ENCODE measurements at regions not wholly inside any gene's neighbourhood (a gene's known extent, or its start where the extent isn't known, plus 50 kb on each side); places are given as distances from the start of the nearest gene placed in this dataset.

- no peak for DNase-seq (ENCODE audit: low spot score)
- H3K27ac Mint-ChIP-seq, result 0 out of 2 replicates have a peak overlapping the region, but pooled peaks have one; percentile 15
- peaks cover 3% of the 10 kb centered on the region; the same call in 1 of the 2 replicates for H3K9me3 Mint-ChIP-seq
- ChIA-PET CTCF (no interaction called here), POLR2A (no interaction called here)
- H3K27me3 Mint-ChIP-seq (ENCODE audit: low read depth), result no peaks in the 10 kb centered on the region
- no peak for TF ChIP-seq CBFB (CRISPR knock-in tag; IDR thresholded peaks at IDR 0.05; ENCODE audit: low read depth)
- no peak for TF ChIP-seq RORB (CRISPR knock-in tag; IDR thresholded peaks at IDR 0.05)
- TF ChIP-seq ZMAT4 (CRISPR knock-in tag; IDR thresholded peaks at IDR 0.05), result no peak
- no peak for TF ChIP-seq TCF7 (CRISPR knock-in tag; IDR thresholded peaks at IDR 0.05; ENCODE audit: low read depth)
- no peak for TF ChIP-seq E2F5 (CRISPR knock-in tag; IDR thresholded peaks at IDR 0.05)
- TF ChIP-seq ZNF138 (CRISPR knock-in tag; conservative IDR thresholded peaks at IDR 0.05), result no peak
- TF ChIP-seq, protein P1, sequence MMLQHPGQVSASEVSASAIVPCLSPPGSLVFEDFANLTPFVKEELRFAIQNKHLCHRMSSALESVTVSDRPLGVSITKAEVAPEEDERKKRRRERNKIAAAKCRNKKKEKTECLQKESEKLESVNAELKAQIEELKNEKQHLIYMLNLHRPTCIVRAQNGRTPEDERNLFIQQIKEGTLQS (CRISPR knock-in tag; conservative IDR thresholded peaks at IDR 0.05), result no peak
- TF ChIP-seq RELA (CRISPR knock-in tag; IDR thresholded peaks at IDR 0.05; ENCODE audit: borderline replicate concordance), result no peak
- TF ChIP-seq, protein P2, sequence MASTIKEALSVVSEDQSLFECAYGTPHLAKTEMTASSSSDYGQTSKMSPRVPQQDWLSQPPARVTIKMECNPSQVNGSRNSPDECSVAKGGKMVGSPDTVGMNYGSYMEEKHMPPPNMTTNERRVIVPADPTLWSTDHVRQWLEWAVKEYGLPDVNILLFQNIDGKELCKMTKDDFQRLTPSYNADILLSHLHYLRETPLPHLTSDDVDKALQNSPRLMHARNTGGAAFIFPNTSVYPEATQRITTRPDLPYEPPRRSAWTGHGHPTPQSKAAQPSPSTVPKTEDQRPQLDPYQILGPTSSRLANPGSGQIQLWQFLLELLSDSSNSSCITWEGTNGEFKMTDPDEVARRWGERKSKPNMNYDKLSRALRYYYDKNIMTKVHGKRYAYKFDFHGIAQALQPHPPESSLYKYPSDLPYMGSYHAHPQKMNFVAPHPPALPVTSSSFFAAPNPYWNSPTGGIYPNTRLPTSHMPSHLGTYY (CRISPR knock-in tag; IDR thresholded peaks at IDR 0.05), result no peak
- no peak for TF ChIP-seq IRF2 (CRISPR knock-in tag; IDR thresholded peaks at IDR 0.05; ENCODE audit: borderline replicate concordance, low read depth)
- TF ChIP-seq ZNF219 (CRISPR knock-in tag; IDR thresholded peaks at IDR 0.05; ENCODE audit: borderline replicate concordance), result no peak
- H3K36me3 Mint-ChIP-seq, result no peaks in the 10 kb centered on the region
- H3K4me3 Mint-ChIP-seq, result no peak overlapping the region
- ATAC-seq, result no peak
- peaks cover 42% of the 10 kb centered on the region for H3K4me1 Mint-ChIP-seq
Measured at GRCh38 chr13:40478775-40479174, 187.7 kb downstream of the FOXO1 start.

- Mint-ChIP-seq H3K4me1 (peaks cover 48% of the 10 kb centered on the region), H3K27ac (0 out of 2 replicates have a peak overlapping the region, but pooled peaks have one; percentile 30), H3K4me3 (no peak overlapping the region), H3K36me3 (no peaks in the 10 kb centered on the region), H3K27me3 (ENCODE audit: low read depth) (no peaks in the 10 kb centered on the region), H3K9me3 (peaks cover 3% of the 10 kb centered on the region; the same call in 1 of the 2 replicates)
- TF ChIP-seq, protein P3, sequence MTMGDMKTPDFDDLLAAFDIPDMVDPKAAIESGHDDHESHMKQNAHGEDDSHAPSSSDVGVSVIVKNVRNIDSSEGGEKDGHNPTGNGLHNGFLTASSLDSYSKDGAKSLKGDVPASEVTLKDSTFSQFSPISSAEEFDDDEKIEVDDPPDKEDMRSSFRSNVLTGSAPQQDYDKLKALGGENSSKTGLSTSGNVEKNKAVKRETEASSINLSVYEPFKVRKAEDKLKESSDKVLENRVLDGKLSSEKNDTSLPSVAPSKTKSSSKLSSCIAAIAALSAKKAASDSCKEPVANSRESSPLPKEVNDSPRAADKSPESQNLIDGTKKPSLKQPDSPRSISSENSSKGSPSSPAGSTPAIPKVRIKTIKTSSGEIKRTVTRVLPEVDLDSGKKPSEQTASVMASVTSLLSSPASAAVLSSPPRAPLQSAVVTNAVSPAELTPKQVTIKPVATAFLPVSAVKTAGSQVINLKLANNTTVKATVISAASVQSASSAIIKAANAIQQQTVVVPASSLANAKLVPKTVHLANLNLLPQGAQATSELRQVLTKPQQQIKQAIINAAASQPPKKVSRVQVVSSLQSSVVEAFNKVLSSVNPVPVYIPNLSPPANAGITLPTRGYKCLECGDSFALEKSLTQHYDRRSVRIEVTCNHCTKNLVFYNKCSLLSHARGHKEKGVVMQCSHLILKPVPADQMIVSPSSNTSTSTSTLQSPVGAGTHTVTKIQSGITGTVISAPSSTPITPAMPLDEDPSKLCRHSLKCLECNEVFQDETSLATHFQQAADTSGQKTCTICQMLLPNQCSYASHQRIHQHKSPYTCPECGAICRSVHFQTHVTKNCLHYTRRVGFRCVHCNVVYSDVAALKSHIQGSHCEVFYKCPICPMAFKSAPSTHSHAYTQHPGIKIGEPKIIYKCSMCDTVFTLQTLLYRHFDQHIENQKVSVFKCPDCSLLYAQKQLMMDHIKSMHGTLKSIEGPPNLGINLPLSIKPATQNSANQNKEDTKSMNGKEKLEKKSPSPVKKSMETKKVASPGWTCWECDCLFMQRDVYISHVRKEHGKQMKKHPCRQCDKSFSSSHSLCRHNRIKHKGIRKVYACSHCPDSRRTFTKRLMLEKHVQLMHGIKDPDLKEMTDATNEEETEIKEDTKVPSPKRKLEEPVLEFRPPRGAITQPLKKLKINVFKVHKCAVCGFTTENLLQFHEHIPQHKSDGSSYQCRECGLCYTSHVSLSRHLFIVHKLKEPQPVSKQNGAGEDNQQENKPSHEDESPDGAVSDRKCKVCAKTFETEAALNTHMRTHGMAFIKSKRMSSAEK (CRISPR knock-in tag; IDR thresholded peaks at IDR 0.05; ENCODE audit: borderline replicate concordance), result no peak
- TF ChIP-seq TP53 (CRISPR knock-in tag; IDR thresholded peaks at IDR 0.05) (no peak), CREM (CRISPR knock-in tag; IDR thresholded peaks at IDR 0.05) (no peak), AFF4 (CRISPR knock-in tag; IDR thresholded peaks at IDR 0.05; ENCODE audit: borderline replicate concordance) (no peak), CREB1 (CRISPR knock-in tag; IDR thresholded peaks at IDR 0.05) (no peak), ESRRA (CRISPR knock-in tag; IDR thresholded peaks at IDR 0.05; ENCODE audit: borderline replicate concordance) (no peak), MXD4 (CRISPR knock-in tag; IDR thresholded peaks at IDR 0.05; ENCODE audit: borderline replicate concordance) (no peak), ZNF138 (CRISPR knock-in tag; conservative IDR thresholded peaks at IDR 0.05) (no peak), ZNF671 (CRISPR knock-in tag; IDR thresholded peaks at IDR 0.05) (no peak)
- TF ChIP-seq, protein P4, sequence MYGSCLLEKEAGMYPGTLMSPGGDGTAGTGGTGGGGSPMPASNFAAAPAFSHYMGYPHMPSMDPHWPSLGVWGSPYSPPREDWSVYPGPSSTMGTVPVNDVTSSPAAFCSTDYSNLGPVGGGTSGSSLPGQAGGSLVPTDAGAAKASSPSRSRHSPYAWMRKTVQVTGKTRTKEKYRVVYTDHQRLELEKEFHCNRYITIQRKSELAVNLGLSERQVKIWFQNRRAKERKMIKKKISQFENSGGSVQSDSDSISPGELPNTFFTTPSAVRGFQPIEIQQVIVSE (CRISPR knock-in tag; IDR thresholded peaks at IDR 0.05; ENCODE audit: borderline replicate concordance), result no peak
- ATAC-seq (no peak), DNase-seq (ENCODE audit: low spot score) (no peak)
- ChIA-PET POLR2A (interaction anchor here (0.7 kb wide), 1 partner anchor 299 kb away, joined by 4 read pairs; no protein-coding TSS in a partner anchor), CTCF (no interaction called here)
Measured at GRCh38 chr13:40479196-40479845, 187.1 kb downstream of the FOXO1 start.
